HG03469 (cell line): ENCODE measurements at regions not wholly inside any gene's neighbourhood (a gene's known extent, or its start where the extent isn't known, plus 50 kb on each side); places are given as distances from the start of the nearest gene placed in this dataset.

Experiments used
- ATAC-seq: cut with Tn5 transposase; IDR thresholded peaks from one replicate; pipeline ENCODE4 v1.9.1; 2021; ENCODE audit warnings: mild to moderate bottlenecking, moderate library complexity, moderate number of reproducible peaks; ENCODE audit not compliant: unreplicated experiment

DNA sequence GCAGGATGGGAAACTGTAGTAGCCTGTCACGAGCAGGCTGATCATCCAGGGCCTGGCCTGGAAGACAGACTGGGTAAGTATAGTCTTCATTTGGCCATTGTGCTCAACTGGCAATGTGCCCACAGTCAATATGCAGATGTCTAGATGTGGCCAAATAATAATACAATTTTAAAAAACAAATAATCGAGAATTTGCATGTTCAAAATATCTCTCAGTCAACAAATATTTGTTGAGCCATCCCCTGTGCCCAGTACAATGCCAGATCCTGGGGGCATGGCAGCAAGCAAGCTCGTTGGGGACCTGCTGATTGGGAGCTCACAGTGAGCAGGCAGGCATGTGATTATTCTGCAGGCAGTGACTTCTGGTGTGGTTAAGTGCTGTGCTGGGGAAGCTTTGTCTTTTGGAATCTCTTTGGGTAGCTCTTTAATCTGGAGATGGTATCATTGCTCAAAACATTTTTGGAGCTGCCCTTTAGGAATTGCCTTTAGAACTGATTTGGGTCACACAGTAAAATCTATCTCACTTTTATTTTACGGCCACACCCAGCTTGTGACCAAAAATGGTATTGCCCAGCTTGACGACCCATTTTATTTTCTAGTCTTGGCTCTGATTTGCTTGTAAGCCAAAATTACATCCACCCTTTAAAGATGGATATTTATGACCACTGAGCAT lies 92.2 kb downstream of the PLCE1 start:
- ATAC-seq = no peak

DNA sequence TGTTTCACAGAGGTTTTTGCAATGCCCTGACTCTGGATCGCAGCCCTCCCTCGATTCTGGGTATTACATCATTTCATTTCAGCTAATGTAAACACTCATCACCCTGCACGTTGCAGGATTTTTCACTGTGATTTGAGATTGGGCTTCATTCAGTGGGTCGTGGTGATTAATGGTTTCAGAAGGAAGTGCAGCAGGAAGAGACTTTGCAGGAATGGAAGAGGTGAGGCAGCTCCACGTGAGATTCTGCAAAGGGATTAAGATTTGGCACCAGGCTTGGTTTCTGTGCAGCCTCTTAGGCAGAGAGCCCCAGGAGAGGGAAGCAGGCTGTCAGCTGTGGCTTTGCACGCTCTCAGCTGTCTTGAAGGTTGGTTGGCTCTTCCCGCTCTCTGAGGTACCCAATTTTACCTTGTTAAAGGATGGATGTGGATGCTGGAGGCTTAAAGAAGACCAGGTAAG lies 95.2 kb downstream of the PLCE1 start:
- no peak for ATAC-seq

DNA sequence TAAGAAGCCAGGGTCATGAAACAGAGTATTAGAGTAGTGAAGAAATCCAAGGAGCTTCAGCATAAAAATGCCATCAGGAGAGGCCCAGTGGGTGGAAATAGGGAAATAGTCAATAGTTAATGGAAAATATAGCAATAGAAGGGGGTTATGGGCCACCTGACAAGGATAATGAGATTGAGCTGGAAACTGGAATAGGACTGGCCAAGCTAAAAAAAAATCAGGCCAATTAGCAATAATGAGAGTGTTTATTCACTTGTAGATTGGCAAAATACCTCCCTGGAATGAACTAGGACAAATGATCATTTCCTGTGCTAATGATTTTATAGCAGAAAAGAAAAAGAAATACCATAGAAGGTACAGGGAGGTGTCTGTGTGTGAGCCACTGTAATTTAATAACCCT lies 97.9 kb downstream of the PLCE1 start:
- no peak for ATAC-seq

DNA sequence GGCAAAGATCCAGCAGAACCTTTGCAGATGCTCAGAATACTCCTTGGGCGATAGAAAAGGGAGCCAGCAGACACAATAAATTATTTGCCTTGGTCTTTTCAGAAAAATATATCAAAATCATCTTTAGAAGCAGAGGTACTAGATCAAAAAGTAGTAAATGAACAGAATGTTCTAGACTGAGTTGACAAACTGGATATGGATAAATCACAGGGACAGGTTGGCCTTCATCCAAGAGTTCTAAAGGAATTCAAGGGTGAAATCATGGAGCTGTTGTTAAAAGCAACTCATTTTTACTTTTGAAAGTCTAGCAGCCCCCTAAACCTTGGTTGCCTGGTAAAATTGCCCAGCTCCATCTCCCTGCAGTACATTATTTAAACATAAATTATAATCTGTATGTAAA lies 99.1 kb downstream of the PLCE1 start:
- ATAC-seq = no peak

DNA sequence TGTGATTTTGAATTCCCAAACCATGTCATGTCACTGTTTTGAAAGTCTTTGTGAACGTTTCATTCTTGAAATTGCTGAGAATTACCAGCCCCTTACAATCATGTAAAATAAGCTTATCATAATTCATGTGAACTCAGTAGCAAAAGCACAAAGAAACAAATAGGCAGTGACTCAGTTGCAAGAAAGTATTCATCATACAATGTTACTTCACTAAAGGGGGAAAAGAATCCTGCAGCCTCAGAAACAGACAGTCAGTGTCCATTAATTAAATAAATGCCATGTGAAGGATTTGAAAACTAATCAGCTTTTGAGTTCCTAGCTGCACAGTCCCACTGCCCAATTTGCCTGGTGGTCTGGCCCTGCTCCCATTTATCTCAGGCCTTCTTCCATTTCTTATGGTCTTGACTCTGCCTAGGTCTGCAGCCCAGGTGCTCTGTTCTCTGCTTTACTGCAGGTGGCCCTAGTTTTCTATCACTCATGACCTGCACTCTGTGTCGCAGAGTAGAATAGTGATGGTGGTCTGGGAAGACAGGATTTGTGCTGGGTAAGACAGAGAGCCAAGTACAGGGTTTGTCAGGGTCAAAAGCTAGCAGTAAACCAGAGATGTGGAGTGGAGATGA lies 99.7 kb downstream of the PLCE1 start:
- ATAC-seq = no peak

DNA sequence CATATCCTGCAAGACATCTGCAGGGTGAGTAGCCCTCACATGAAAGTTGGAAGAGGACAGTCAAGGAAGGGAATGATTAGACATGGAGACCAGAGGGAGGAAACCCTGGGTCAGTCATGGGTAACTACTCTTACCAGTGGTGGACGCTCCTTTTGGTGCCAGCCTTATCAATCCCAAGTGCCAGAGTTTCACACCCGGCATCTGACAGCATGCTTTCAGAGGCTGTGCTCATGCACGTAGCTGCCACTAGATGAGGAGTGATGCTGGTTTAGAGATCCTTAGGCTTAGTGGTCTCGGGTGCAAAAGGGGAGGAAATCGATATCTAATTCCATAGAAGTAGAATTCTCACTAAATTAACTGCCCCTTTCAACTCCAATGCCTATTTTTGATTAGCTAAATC lies 100.8 kb downstream of the PLCE1 start:
- no peak for ATAC-seq

DNA sequence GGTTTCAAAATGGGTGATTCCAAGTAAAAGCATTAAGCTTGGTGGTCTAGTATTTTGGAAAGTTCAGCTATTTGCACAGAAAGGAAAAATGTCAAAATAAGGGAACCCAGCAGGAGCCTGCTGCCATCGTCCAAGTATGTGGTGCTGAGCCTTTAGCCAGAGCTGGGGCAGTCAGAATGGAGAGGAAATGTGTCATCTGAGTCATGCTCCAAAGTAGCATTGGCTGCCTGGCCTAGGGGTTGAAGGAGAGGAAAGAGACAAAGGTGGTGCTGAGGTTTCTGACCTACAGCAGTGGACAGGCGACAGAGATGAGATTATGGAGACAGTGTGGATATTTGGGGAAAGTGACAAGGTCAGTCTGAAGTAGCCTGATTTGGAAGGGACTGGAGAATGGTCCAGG lies 103.9 kb downstream of the PLCE1 start:
- no peak for ATAC-seq

DNA sequence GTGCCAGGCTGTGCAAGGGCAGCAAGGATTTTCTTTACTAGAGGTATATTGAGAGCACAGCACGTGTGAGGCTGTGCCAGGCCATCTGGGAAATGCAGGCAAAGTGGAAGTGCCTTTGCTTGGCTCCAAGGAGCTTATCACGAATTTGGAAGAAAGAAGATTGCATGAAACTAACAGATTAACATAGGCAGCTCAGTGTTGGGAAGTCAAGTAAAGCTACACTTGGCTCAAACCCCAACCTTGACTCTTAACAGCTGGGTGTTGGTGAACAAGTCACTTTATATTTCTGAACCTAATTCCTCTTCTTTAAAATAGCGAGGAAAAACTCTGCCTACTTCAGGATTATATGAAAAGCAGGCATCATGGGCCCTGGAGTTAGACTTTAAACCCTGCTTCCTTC lies 105.2 kb downstream of the PLCE1 start:
- no peak for ATAC-seq

DNA sequence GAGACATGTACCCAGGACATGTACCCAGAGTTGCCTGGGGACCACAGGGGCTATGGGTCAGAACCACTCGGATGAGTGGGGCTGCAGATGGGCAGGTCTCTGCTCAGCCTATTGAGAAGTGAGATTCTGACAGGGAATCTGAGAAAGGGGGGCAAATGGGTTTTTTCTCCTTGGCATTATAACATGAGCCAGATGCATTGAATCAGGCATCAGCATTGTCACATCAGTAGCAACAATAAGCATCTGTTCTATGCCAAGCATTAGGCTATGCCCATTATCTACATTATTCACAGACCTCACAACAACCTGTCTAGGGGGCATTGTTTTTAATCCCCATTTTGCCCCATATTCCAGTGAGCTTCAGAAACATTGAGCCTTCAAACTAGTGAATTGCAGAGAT lies 108.2 kb downstream of the PLCE1 start:
- no peak for ATAC-seq

DNA sequence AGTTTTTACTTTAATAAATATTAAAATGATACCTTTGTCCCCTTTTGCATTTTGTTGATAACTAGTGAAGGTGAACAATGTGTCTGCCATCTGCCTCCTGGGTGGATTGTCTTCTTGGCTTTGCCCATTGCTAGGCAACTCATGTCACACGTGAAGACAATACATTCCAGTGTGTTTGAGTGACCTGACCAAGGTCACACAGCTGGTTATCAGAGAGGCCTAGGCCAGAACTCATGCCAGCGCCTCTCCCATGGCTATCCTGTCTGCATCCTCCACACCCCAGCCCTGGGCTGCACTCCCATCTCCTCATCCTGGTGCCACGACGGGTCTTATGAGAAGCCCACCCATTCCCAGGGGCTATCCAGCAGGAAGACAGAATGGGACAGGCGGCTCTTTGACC lies 108.7 kb downstream of the PLCE1 start:
- no peak for ATAC-seq

DNA sequence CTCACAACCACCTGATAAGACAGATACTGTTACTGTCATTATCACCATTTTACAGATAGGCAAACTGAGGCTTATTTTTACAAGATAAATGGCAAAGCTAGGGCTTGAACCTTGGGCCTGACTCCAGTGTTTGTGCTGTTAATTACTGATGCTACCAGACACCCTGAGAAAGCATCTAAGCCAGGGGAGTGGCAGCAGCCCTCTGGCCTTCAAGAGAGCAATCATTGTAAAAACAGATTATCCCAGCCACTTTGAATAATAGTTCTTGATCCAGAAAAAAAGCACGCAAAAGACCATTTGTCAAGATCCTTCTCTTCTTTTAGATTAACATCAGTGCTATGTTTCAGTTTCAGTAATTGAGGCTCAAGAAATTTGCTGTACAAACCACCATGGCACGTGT lies 109.5 kb downstream of the PLCE1 start:
- ATAC-seq = no peak

DNA sequence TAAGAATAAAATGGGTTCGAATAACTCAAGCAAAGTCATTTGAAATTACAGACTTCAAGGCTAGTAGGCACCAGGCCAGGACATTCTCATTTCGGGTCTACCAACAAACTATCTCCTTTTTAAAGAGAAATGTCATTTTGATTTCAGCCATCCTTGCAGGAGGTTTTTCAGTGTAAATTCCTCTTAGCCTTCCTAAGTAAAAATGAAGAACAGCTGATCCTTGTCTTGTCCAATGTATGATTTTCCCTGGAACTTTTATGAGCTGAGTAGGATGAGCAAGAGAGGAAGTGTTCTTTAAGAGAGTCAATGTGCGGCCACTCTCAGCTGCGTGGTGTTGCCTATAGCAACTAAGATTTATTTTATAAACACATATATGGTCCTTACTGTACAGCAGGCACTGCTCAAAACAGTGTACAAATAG lies 110.1 kb downstream of the PLCE1 start:
- ATAC-seq = no peak

DNA sequence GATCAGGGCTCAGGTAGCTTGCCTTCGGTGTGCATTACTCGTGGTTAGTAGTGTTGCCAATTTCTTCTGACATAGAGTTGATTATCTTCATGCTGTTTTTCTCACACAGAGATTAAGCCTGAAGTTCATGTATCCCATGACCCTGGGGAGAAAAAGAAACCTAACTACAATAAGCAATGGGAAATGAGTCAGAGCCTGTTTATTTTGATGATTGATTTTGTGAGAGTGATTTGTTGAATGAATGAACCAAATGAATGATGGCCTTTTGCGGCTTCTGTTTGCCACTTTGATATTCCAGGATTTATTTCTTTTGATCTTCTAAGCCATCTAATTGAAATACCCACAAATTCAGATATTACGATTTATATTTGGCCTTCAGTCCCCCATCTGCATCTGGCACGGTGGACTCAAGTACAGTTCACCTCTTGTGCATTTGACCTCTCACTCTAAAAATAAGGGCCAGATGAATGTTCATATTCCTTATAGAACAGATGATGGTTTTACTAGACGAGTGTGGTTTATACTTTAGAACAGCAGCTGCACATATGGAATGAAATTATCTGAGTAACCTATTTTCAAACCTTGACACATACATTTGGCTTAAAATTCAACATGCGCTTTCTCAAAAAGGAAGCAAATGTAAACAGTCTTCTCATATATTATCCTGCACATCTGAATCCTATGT lies 110.7 kb downstream of the PLCE1 start:
- ATAC-seq = no peak

DNA sequence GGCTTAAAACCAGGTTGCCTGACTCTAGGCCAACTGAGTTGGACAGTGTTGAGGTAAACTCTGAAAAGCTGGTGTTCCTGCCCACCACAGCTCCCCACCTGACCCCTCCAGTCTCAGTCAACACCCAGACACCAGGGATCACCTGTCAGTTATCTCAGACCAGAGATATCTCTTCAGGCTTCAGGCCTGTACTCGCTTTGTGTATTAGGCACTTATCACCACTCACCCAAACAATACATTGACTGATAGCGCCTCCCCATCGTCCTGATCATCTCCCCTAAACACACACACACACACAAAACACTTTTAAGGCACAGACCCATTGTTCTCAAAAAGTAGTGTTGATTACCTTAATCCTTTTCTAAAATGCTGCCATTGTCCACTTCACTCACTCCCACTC lies 111.5 kb downstream of the PLCE1 start:
- no peak for ATAC-seq

DNA sequence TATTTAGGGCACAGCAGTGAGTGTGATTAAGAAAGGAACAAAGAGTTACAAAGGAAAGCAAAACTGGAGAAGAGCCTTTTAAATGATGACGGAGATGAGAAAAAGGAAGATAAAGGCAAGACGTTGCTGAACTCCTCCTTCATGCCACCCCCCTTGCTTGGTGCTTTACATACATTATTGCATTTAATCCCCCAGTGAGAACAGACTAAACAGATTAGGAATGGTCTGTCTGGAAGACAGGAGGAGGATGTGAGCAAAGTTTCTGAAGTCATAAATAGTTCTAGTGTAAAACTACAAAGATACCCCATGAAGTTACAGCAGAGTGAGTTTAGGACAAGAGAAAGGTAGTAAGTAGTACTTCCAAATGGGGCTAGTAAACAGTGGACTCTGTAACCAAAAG lies 113.5 kb downstream of the PLCE1 start:
- no peak for ATAC-seq

DNA sequence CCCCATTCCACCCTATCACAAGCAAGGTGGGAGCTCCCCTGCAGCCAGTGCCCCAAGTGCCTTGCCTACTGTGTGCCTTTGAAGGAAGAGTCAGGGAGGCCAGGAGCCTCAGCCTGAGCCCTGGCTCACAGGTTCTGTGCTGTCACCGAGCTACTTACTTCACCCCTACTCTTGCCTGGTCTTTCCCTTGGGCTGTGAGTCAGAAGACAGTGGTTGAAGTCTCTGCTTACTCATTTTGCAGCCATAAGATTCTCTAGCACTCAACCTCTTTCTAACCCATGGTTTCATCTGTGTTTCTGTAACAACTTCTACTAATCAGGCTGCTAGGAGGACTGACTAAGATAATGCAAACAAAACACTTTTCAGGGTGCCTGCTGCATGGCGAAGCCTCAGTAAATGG lies 114.5 kb downstream of the PLCE1 start:
- ATAC-seq = no peak

DNA sequence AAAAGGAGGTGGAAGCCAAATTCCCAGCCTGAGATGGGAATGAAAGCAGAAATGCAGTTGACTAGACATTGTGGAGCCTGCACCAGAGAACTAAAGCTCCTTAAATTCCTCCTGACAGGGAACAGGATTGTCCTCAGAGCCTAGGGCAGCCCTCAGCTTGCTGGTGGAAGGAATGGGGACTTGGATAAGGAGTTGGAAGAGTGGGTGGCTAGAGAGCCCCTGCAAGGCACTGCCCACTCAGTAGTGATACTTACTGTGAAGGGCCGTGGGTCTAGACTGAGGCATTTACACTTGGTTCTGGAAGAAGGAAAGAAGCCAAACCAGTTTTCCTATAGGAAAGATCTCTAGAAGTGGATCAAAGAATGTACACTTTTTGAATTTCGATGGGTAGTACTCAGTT lies 117.6 kb downstream of the PLCE1 start:
- ATAC-seq = no peak

DNA sequence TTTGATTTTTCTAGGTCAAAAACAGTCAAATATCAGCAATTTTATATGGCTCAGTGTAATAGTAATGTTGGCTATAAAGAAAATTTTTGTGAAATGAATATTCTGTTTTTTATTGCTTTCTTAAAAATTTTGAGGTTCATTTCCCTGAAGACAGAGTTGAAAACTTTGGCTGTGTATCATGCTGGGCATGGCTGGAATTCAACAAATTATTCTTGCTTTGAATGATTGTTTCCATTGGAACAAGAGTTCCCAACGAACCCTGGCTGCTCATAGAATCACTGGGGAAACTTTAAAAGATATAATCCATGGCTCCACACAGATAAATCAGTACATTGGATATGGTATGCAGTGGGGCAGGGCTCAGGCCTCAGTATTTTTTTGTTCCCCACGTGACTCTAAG lies 118.6 kb downstream of the PLCE1 start:
- no peak for ATAC-seq

DNA sequence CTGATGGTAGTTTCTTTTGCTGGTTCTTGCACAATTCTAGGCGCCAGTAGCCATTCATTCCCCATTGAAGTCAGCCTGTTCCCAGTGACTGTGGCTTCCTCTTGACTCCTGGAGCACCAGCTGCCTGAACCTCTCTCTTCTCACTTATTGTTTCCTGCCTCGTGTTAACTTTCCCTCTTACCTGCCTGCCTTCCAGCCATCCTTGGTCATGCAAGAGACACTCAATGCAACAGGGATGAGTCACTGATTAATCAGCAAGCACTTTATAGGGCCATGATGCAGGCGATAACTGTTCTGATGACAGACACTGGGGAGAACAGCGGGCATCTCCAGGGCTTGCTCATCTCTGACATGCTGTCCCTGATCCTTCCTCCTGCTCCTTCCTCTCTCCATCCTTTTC lies 122.0 kb downstream of the PLCE1 start:
- ATAC-seq = no peak

DNA sequence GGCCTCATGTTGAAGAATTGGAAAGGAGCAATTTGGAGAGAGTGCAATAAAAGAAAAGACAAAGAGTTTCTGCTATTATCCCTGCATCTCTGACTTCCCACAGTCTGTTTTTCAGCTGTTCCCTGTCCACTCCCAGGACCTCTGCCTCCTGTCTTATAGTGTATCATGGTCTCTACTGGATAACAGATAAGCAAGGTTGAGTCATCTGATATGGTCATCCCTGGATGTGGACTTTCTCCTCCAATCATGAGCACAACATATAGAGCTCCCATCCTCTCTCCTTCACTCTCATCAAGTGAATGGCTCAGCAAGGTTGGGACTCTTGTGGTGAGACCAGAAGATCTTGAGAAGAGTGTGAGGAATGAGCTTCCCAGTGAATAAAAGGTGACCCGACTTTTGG lies 123.1 kb downstream of the PLCE1 start:
- ATAC-seq = no peak

DNA sequence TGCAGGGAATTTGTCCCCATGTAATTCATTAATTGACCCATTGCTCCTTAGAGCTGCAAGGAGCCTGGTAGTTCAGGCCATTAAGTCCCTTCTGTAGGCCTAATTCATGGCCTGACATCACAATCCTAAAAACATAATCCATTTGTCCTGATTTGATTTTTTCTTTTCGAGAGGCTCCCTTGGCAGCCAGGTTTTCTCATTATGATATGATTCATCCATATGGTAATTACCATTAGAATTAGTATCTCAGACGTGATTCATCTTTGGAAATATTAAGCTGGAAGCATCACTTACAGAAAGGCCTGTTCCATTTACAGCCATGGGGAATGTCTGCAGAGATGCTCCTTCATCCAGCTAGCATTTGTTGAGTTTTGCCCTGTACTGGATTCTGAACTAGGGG lies 128.5 kb downstream of the PLCE1 start:
- no peak for ATAC-seq

DNA sequence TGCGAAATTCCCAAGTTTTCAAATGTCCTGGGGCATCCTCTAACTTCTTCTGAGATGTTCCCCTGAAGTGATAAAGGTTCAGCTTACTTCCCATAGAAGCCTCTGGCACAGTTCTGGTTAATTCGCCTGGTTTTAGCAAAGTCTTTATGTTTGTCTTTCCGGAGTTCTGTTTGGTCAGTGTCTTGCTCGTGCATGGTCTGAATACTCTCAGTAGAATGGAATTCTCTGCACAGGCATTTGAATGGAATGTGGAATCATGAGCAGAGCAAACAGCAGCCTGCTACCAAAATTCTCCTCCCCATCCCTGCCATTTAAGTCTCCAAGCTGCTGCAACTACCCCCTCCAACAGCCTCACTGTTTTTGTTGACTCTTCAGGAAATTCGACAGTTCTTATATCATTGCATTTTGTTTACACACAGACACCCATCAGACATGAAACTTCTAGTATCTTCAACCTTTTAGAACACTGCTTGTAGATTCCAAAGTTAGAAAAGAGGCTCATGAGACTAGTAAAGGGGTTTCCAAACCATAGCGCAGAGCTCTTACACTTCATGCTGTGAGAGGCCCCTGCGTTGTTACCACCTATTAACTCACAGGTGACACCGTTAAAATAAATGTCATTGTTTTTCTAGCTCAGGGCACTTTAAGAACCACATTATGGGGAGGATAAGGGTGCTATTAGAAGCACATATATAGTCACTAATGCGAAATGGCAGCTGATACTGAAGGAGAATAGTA lies 129.7 kb downstream of the PLCE1 start:
- no peak for ATAC-seq
